ENCODE measurements at regions not wholly inside any gene's neighbourhood (a gene's known extent, or its start where the extent isn't known, plus 50 kb on each side); places are given as distances from the start of the nearest gene placed in this dataset.

DNA sequence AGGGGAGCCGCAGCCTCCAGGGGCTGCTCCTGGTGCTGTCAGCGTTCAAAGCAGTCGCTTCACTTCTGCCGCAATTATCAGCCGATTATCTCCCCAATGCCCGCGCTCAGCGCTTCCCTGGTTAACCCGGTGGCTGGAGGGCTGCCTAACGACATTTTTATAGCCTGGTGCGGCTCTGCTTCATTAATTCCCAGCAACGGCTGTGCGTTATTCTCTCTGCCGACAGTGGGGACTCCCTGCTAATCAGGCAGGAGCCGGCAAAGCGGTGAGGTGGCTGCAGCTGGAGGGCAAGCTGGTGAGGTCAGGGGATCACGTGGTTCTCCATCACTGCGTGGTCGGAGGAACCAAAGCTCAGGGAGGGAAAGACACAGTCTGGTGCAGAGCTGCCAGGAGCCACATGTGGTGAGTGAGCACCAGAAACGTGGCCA, 62.9 kb downstream of the GLRX5 start:
- H3K27ac ChIP-seq = peak overlapping the region; percentile 31; the same call in 1 of the 2 replicates
- TF ChIP-seq, protein P1, sequence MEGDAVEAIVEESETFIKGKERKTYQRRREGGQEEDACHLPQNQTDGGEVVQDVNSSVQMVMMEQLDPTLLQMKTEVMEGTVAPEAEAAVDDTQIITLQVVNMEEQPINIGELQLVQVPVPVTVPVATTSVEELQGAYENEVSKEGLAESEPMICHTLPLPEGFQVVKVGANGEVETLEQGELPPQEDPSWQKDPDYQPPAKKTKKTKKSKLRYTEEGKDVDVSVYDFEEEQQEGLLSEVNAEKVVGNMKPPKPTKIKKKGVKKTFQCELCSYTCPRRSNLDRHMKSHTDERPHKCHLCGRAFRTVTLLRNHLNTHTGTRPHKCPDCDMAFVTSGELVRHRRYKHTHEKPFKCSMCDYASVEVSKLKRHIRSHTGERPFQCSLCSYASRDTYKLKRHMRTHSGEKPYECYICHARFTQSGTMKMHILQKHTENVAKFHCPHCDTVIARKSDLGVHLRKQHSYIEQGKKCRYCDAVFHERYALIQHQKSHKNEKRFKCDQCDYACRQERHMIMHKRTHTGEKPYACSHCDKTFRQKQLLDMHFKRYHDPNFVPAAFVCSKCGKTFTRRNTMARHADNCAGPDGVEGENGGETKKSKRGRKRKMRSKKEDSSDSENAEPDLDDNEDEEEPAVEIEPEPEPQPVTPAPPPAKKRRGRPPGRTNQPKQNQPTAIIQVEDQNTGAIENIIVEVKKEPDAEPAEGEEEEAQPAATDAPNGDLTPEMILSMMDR (conservative IDR thresholded peaks at IDR 0.05) = no peak

DNA sequence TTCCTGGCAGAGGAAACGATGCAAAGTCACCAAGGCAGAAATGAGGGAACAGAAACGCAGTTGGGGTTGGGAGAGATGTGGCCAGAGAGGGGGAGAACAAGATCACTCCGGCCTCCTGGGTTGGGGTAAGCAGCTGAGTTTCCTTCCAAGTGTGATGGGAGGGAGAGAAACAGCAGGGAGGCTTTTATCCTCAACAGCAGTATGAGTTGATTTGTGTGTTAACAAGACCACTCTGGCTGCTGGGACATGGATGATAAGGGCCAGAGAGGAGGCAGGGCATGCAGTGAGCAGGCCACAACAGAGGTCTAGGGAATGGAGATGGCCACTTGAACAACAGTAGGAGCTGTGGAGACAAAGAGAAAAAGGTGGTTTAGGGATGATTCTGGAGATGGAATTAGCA, 66.8 kb downstream of the GLRX5 start:
- no peak overlapping the region for H3K27ac ChIP-seq
- TF ChIP-seq, protein P1 (conservative IDR thresholded peaks at IDR 0.05) = no peak

DNA sequence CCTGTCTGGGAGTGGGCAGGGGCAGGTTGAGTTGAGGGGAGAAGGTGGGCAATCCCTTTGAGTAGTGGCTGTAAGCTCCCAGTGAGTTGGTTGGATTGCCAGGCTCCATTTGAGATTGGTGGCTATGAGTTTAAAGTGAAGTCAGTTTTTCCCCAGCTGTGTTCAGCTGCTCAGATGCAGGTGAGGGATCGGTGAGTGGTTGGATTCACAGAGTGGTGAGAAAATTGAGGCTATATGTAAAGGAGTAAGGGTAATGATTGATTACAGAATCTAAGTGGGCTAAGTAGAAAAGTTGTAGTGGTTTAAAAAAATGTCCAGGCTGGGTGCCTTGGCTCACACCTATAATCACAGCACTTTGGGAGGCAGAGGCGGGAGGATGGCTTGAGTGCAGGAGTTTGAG, 68.6 kb downstream of the GLRX5 start:
- H3K27ac ChIP-seq = no peak overlapping the region
- TF ChIP-seq, protein P1 (conservative IDR thresholded peaks at IDR 0.05) = no peak

DNA sequence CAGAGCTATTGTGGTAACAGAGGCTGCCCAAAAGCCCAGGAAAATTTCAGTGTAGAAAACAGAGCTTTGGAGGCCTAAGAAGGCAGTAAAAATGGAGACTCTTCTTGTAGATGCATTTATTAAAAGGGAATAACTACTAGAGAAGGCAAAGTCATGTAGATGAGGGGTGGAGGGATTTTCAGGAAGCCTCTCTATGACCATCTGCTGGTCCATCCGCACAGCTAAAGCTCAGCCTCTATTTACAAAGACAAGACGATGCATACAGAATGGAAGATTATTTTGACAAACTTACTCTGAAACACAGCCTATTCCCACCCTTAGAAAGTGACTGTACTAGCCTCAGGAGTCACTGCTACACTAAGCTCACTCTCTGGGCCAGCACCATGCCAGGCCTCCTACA, 71.4 kb downstream of the GLRX5 start:
- H3K27ac ChIP-seq = no peak overlapping the region
- TF ChIP-seq, protein P1 (conservative IDR thresholded peaks at IDR 0.05) = no peak

DNA sequence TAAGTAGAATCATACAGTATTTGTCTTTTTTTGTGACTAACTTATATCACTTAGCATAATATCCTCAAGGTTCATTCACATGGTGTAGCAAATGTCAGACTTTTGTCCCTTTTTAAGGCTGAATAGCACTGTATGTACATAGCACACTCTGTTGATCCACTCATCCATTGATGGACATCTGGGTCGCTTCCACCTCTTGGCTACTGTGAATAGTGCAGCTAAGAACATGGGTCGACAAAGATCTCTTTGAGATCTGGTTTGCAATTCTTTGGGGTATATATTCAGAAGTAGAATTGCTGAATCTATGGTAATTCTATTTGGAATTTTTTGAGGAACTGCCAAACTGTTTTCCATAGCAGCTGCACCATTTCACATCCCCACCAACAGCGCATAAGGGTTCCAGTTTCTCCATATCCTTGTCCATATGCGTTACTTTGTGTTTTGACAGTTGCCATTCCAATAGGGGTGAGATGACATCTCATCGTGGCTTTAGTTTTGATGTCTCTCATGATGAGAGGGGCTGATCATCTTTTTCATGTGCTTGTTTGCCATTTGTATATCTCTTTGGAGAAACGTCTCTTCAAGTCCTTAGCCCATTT, 73.9 kb downstream of the GLRX5 start:
- TF ChIP-seq, protein P1 (conservative IDR thresholded peaks at IDR 0.05) = no peak
- H3K27ac ChIP-seq = no peak overlapping the region

DNA sequence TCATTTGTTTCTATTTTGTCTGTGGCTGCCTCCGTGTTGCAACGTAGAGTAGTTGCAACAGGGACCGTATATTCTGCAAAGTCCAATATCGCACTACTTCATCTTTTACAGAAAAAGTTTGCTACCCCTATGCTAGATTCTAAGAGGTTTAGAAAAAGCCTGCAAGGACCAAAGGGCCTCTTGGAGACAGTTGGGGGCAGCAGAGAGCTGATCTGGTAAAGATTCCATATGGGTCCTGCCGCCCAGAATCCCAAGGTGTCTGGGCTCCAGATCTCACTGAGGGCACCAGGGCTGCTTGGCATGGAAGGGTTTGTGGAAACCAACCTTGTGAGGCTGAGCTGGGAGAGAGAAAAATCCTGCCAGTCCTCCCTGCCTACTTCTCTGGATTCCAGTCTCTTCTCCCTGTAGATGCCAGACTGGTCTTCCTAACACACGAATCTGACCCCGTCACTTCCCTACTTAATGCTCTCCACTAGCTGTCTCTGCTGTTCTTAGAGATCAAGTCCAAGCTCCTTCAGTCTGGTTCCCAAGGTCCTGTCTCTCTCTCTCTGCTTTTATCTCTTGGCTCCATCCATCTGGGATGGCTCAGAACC, 74.6 kb downstream of the GLRX5 start:
- H3K27ac ChIP-seq = no peak overlapping the region
- TF ChIP-seq, protein P1 (conservative IDR thresholded peaks at IDR 0.05) = peak; percentile 84

DNA sequence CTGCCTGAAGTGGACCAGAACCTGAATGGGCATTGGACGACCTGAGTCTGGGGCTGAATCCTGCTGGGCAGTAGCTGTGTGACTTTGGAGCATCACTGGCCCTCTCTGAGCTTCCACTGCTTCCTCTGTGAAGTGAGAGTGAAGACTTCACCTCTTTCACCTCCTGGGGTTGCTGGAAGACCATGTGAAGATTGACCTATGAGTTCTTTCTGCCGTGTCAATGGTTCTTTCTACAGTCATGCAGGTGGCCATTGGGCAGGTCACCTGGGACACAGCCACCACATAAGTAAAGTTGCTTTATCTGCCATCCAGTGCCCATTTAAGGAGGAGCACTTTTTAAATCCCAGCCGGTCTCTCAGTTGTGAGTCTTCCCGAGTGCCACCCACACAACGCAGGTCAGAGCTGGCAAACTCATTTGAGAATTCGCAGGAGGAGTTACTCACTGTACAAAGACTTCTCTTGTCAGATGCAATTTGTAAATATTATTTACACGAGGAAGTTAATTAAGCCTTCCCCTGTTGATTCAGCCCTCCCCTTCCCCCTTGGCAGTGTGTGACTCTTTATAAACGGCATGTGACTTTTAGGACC, 74.8 kb upstream of the TCL1B start:
- TF ChIP-seq, protein P1 (conservative IDR thresholded peaks at IDR 0.05) = no peak

More for the DNA sequence above, 74.8 kb upstream of the TCL1B start:
- H3K27ac ChIP-seq = no peak overlapping the region

Measured in VCaP (cell line).